H9 (cell line): ENCODE measurements at regions not wholly inside any gene's neighbourhood (a gene's known extent, or its start where the extent isn't known, plus 50 kb on each side); places are given as distances from the start of the nearest gene placed in this dataset.
A peak's percentile ranks its signal among the peaks of the same experiment; 100 is the strongest.

Source experiments
- DNase-seq: peaks from one replicate; pipeline ENCODE4 v3.0.0-alpha.2; 2017
- H2AFZ ChIP-seq: one replicate; pipeline ENCODE4 v1.6.1; 2013; ENCODE audit warnings: mild to moderate bottlenecking, low read length, control low read depth, moderate library complexity
- H2AK5ac ChIP-seq: 2 replicates; pipeline ENCODE4 v1.6.1; 2013; ENCODE audit warnings: low read length, control low read depth, mixed read lengths; ENCODE audit not compliant: insufficient read length
- H2BK120ac ChIP-seq: one replicate; pipeline ENCODE4 v1.6.1; 2013; ENCODE audit warnings: low read depth, mild to moderate bottlenecking, low read length, control low read depth, inconsistent platforms; ENCODE audit not compliant: poor library complexity, severe bottlenecking
- H2BK12ac ChIP-seq: 2 replicates; pipeline ENCODE4 v1.6.1; 2013; ENCODE audit warnings: low read length, control low read depth, mixed read lengths, low read depth; ENCODE audit not compliant: insufficient read length
- H2BK15ac ChIP-seq: 2 replicates; pipeline ENCODE4 v1.6.1; 2013; ENCODE audit warnings: low read depth, low read length, control low read depth
- H2BK20ac ChIP-seq: one replicate; pipeline ENCODE4 v1.6.1; 2013; ENCODE audit warnings: low read depth, mild to moderate bottlenecking, low read length, control low read depth, inconsistent platforms; ENCODE audit not compliant: poor library complexity, severe bottlenecking
- H2BK5ac ChIP-seq: 2 replicates; pipeline ENCODE4 v1.6.1; 2013; ENCODE audit warnings: low read length, control low read depth, mixed read lengths; ENCODE audit not compliant: insufficient read length
- H3K14ac ChIP-seq: 2 replicates; pipeline ENCODE4 v1.6.1; 2013; ENCODE audit warnings: low read length, control low read depth; ENCODE audit not compliant: insufficient read depth
- H3K18ac ChIP-seq: 2 replicates; pipeline ENCODE4 v1.6.1; 2013; ENCODE audit warnings: low read depth, mild to moderate bottlenecking, mixed read lengths, low read length, control low read depth; ENCODE audit not compliant: insufficient read length
- H3K23ac ChIP-seq: 2 replicates; pipeline ENCODE4 v1.6.1; 2013; ENCODE audit warnings: low read length, control low read depth, mixed read lengths, low read depth; ENCODE audit not compliant: insufficient read length
- H3K23me2 ChIP-seq: 2 replicates; pipeline ENCODE4 v1.6.1; 2013; ENCODE audit warnings: low read depth, mild to moderate bottlenecking, mixed read lengths, low read length, control low read depth; ENCODE audit not compliant: insufficient read length, poor library complexity, severe bottlenecking
- H3K27ac ChIP-seq: 2 replicates; pipeline ENCODE4 v1.5.1; 2013; ENCODE audit warnings: low read length, control low read depth, mixed read lengths, low read depth; ENCODE audit not compliant: insufficient read length
- H3K27me3 ChIP-seq: 2 replicates; pipeline ENCODE4 v1.6.1; 2013; ENCODE audit warnings: low read length, control low read depth, inconsistent platforms; ENCODE audit not compliant: insufficient read depth
- H3K4ac ChIP-seq: 2 replicates; pipeline ENCODE4 v1.6.1; 2013; ENCODE audit warnings: low read depth, mild to moderate bottlenecking, control low read depth, inconsistent platforms, low read length, moderate library complexity
- H3K4me1 ChIP-seq: 2 replicates; pipeline ENCODE4 v1.6.1; 2013; ENCODE audit warnings: low read length, control low read depth, inconsistent platforms; ENCODE audit not compliant: insufficient read depth
- H3K4me2 ChIP-seq: 2 replicates; pipeline ENCODE4 v1.6.1; 2013; ENCODE audit warnings: low read length, control low read depth, mixed read lengths; ENCODE audit not compliant: insufficient read length, insufficient read depth
- H3K56ac ChIP-seq: 2 replicates; pipeline ENCODE4 v1.6.1; 2013; ENCODE audit warnings: low read depth, mild to moderate bottlenecking, mixed read lengths, low read length, control low read depth; ENCODE audit not compliant: insufficient read length
- H3K79me1 ChIP-seq: 2 replicates; pipeline ENCODE4 v1.6.1; 2013; ENCODE audit warnings: low read depth, mild to moderate bottlenecking, moderate library complexity, low read length, control low read depth, inconsistent platforms; ENCODE audit not compliant: insufficient read depth, poor library complexity, severe bottlenecking
- H3K79me2 ChIP-seq: 2 replicates; pipeline ENCODE4 v1.6.1; 2013; ENCODE audit warnings: low read length, control low read depth, inconsistent platforms; ENCODE audit not compliant: insufficient read depth
- H3K9ac ChIP-seq: 2 replicates; pipeline ENCODE4 v1.6.1; 2013; ENCODE audit warnings: low read length, control low read depth, mixed read lengths; ENCODE audit not compliant: insufficient read length; ENCODE audit errors: extremely low read depth
- H3K9me3 ChIP-seq: one replicate; pipeline ENCODE4 v1.6.1; 2013; ENCODE audit warnings: low read depth, low read length, inconsistent platforms; ENCODE audit not compliant: control insufficient read depth
- H3T11ph ChIP-seq: one replicate; pipeline ENCODE4 v1.6.1; 2013; ENCODE audit warnings: mild to moderate bottlenecking, low read length, control low read depth, inconsistent platforms
- H4K20me1 ChIP-seq: one replicate; pipeline ENCODE4 v1.6.1; 2013; ENCODE audit not compliant: control insufficient read depth, insufficient read length, insufficient read depth
- H4K5ac ChIP-seq: 2 replicates; pipeline ENCODE4 v1.6.1; 2013; ENCODE audit warnings: low read depth, mild to moderate bottlenecking, mixed read lengths, low read length, control low read depth; ENCODE audit not compliant: insufficient read length
- H4K8ac ChIP-seq: replicated peaks from 2 replicates; pipeline ENCODE4 v1.6.1; 2013; ENCODE audit warnings: low read length, control low read depth, mixed read lengths, low read depth; ENCODE audit not compliant: insufficient read length
- H4K91ac ChIP-seq: 2 replicates; pipeline ENCODE4 v1.6.1; 2013; ENCODE audit warnings: low read depth, mild to moderate bottlenecking, moderate library complexity, mixed read lengths, low read length, control low read depth; ENCODE audit not compliant: insufficient read length
- H3K27ac Mint-ChIP-seq, 3 experiments: 2 replicates in 2 of 3; 3 replicates in 1 of 3; pipeline ENCODE4 v1.8.0; 2020 to 2021; ENCODE audit warnings: mixed read lengths in 3 of 3, mild to moderate bottlenecking in 1 of 3, moderate library complexity in 1 of 3
- H3K27me3 Mint-ChIP-seq: 2 replicates; pipeline ENCODE4 v1.8.0; 2021; ENCODE audit warnings: low read depth, mild to moderate bottlenecking, moderate library complexity, mixed read lengths
- H3K36me3 Mint-ChIP-seq, 3 experiments: 2 replicates in 2 of 3; 3 replicates in 1 of 3; pipeline ENCODE4 v1.8.0; 2020 to 2021; ENCODE audit warnings: low read depth in 3 of 3, mixed read lengths in 3 of 3; ENCODE audit not compliant: insufficient read depth in 1 of 3
- H3K4me1 Mint-ChIP-seq, 2 experiments: 2 replicates each; pipeline ENCODE4 v1.8.0; 2020; ENCODE audit warnings: mixed read lengths in 2 of 2
- H3K4me3 Mint-ChIP-seq, 2 experiments: 2 replicates in 1 of 2; 3 replicates in 1 of 2; pipeline ENCODE4 v1.8.0; 2020 to 2021; ENCODE audit warnings: mild to moderate bottlenecking in 2 of 2, mixed read lengths in 2 of 2, moderate library complexity in 1 of 2
- H3K9me3 Mint-ChIP-seq, 2 experiments: 2 replicates in 1 of 2; 3 replicates in 1 of 2; pipeline ENCODE4 v1.8.0; 2020; ENCODE audit warnings: mild to moderate bottlenecking in 2 of 2, mixed read lengths in 2 of 2, moderate library complexity in 1 of 2
- CTCF ChIP-seq: fragments of 200-600 bp; sonication (generic); conservative IDR thresholded peaks from 3 replicates; pipeline ENCODE4 v1.8.0; 2021; ENCODE audit warnings: antibody characterized with exemption, mild to moderate bottlenecking
- WGBS: extraction: QIAGEN DNeasy Blood & Tissue Kit; methylation state at CpG from one replicate; pipeline ENCODE4 v1.1.7; 2013; ENCODE audit warnings: missing lambda C conversion rate, low lambda C conversion rate, mixed read lengths; ENCODE audit not compliant: insufficient read length; ENCODE audit errors: extremely low coverage; 5-methylcytosine and 5-hydroxymethylcytosine counted together

GRCh38 chr12:131500564-131500963 is 210.3 kb upstream of the SFSWAP start:
- Histone ChIP-seq H2BK5ac (no peak overlapping the region), H4K5ac (no peak overlapping the region), H3K23me2 (no peaks in the 10 kb centered on the region), H3K56ac (no peak overlapping the region), H3K18ac (no peak overlapping the region), H3K79me2 (no peaks in the 10 kb centered on the region), H3K4me2 (no peak overlapping the region), H3K9ac (no peak overlapping the region), H3K27me3 (no peaks in the 10 kb centered on the region; the same call in 1 of the 2 replicates), H2AFZ (no peak overlapping the region), H2BK12ac (no peak overlapping the region), H2AK5ac (no peak overlapping the region), H3K23ac (no peak overlapping the region), H3T11ph (no peak overlapping the region), H2BK120ac (no peak overlapping the region), H3K14ac (no peak overlapping the region), H4K91ac (no peak overlapping the region), H3K4me1 (no peaks in the 10 kb centered on the region), H3K9me3 (no peaks in the 10 kb centered on the region), H4K8ac (no peak overlapping the region), H3K27ac (no peak overlapping the region), H2BK20ac (no peak overlapping the region), H3K4ac (no peak overlapping the region), H2BK15ac (no peak overlapping the region), H3K79me1 (no peaks in the 10 kb centered on the region), H4K20me1 (no peaks in the 10 kb centered on the region)
- H3K36me3 Mint-ChIP-seq, result no peaks in the 10 kb centered on the region
- H3K27ac Mint-ChIP-seq, result no peak overlapping the region
- H3K4me1 Mint-ChIP-seq, result no peaks in the 10 kb centered on the region
- no peak overlapping the region for H3K4me3 Mint-ChIP-seq
- TF ChIP-seq CTCF, result no peak
- DNase-seq, result peak; percentile 22
- peaks cover 14% of the 10 kb centered on the region for H3K27me3 Mint-ChIP-seq
- WGBS, result no CpG with 5 or more reads among the region's 10 CpGs
- no peaks in the 10 kb centered on the region for H3K9me3 Mint-ChIP-seq
